Nephron (organoid): ENCODE measurements at regions not wholly inside any gene's neighbourhood (a gene's known extent, or its start where the extent isn't known, plus 50 kb on each side); places are given as distances from the start of the nearest gene placed in this dataset.

Experiments used
- H3K27ac Mint-ChIP-seq, 3 experiments: 2 replicates each; pipeline ENCODE4 v1.8.0; 2020; ENCODE audit warnings: mixed read lengths in 3 of 3, mild to moderate bottlenecking in 2 of 3, moderate library complexity in 1 of 3
- H3K27me3 Mint-ChIP-seq: 2 replicates; pipeline ENCODE4 v1.8.0; 2021; ENCODE audit warnings: low read depth, mild to moderate bottlenecking, moderate library complexity, mixed read lengths
- H3K36me3 Mint-ChIP-seq: 2 replicates; pipeline ENCODE4 v1.8.0; 2020; ENCODE audit warnings: low read depth, mixed read lengths
- H3K4me1 Mint-ChIP-seq: 2 replicates; pipeline ENCODE4 v1.8.0; 2020; ENCODE audit warnings: mixed read lengths
- H3K4me3 Mint-ChIP-seq, 3 experiments: 2 replicates each; pipeline ENCODE4 v1.8.0; 2020; ENCODE audit warnings: mild to moderate bottlenecking in 3 of 3, mixed read lengths in 3 of 3, moderate library complexity in 2 of 3
- H3K9me3 Mint-ChIP-seq: 2 replicates; pipeline ENCODE4 v1.8.0; 2020; ENCODE audit warnings: mixed read lengths
- TF ChIP-seq, protein P1 (sequence below), 3 experiments: fragments of 200-600 bp; sonication (generic); IDR thresholded peaks; one replicate each; pipeline ENCODE4 v1.5.0; 2021; ENCODE audit warnings: antibody characterized with exemption in 3 of 3; ENCODE audit not compliant: unreplicated experiment in 3 of 3

DNA sequence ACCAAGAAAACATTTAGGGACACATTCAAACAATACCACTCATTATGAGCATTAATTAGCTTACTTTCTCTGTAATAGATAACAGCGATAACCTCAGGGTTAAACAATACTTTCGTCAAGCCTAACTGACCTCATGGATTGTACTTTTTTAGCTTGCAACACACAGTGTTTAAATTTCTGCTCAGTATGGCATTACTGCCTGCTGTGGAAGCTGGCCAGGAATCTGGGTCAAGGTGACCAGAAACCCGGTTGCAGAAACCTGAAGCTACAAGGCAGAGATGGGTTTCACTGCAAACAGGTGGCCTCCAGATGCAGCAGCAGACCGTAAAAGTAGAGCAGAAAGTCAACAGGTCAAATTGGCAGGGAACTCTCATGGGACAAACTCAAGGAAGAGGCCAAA, 123.8 kb upstream of the FHL2 start:
- no peaks in the 10 kb centered on the region for H3K9me3 Mint-ChIP-seq
- no peaks in the 10 kb centered on the region for H3K36me3 Mint-ChIP-seq
- H3K27me3 Mint-ChIP-seq, result no peaks in the 10 kb centered on the region
- no peak overlapping the region for H3K27ac Mint-ChIP-seq
- TF ChIP-seq, protein P1, sequence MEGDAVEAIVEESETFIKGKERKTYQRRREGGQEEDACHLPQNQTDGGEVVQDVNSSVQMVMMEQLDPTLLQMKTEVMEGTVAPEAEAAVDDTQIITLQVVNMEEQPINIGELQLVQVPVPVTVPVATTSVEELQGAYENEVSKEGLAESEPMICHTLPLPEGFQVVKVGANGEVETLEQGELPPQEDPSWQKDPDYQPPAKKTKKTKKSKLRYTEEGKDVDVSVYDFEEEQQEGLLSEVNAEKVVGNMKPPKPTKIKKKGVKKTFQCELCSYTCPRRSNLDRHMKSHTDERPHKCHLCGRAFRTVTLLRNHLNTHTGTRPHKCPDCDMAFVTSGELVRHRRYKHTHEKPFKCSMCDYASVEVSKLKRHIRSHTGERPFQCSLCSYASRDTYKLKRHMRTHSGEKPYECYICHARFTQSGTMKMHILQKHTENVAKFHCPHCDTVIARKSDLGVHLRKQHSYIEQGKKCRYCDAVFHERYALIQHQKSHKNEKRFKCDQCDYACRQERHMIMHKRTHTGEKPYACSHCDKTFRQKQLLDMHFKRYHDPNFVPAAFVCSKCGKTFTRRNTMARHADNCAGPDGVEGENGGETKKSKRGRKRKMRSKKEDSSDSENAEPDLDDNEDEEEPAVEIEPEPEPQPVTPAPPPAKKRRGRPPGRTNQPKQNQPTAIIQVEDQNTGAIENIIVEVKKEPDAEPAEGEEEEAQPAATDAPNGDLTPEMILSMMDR (IDR thresholded peaks at IDR 0.05; ENCODE audit: unreplicated experiment in 3 of 3), result no peak
- no peak overlapping the region for H3K4me3 Mint-ChIP-seq
- peaks cover 11% of the 10 kb centered on the region for H3K4me1 Mint-ChIP-seq

DNA sequence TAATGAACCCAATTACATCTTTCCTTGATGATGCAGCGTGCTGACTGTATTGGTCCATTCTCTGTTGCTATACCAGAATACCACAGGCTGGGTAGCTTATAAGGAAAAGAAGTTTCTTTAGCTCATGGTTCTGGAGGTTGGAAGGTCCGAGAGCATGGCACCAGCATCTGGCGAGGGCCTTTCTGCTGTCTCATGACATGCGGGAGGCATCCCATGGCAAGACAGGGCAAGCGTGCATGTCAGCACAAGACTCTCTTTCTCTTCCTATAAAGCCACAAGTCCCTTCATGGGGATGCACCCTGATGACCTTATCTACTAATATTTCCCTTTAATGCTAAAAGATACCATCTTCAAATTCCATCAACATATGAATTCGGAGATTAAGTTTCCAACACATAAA, 122.8 kb upstream of the FHL2 start:
- H3K27me3 Mint-ChIP-seq, result no peaks in the 10 kb centered on the region
- no peaks in the 10 kb centered on the region for H3K9me3 Mint-ChIP-seq
- H3K27ac Mint-ChIP-seq, result no peak overlapping the region
- TF ChIP-seq, protein P1 (IDR thresholded peaks at IDR 0.05; ENCODE audit: unreplicated experiment in 3 of 3), result no peak
- no peaks in the 10 kb centered on the region for H3K36me3 Mint-ChIP-seq
- H3K4me3 Mint-ChIP-seq, result no peak overlapping the region
- peaks cover 16% of the 10 kb centered on the region for H3K4me1 Mint-ChIP-seq

DNA sequence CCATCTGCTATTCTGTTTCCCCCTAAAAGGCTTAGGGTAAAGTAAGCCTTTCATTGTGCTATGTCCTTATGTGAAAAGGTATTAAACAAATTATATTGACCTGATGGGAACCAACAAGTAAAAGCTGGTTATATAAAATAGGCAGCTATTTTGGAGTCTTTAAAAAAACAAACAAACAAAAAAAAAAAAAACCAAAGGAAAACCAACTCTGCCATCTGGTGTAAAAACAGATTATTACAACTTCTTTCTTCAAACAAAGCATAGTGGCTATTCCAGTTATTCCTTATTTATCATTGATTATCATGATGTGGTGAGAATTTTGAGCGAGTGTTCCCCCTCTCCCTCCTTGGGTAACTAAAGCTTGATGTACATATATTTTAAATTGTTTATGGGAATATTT, 122.3 kb upstream of the FHL2 start:
- Mint-ChIP-seq H3K4me1 (peaks cover 16% of the 10 kb centered on the region), H3K27ac (no peak overlapping the region), H3K27me3 (no peaks in the 10 kb centered on the region), H3K4me3 (no peak overlapping the region), H3K36me3 (no peaks in the 10 kb centered on the region), H3K9me3 (no peaks in the 10 kb centered on the region)
- TF ChIP-seq, protein P1 (IDR thresholded peaks at IDR 0.05; ENCODE audit: unreplicated experiment in 3 of 3), result peak; percentile 62 to 85 (median 76)

DNA sequence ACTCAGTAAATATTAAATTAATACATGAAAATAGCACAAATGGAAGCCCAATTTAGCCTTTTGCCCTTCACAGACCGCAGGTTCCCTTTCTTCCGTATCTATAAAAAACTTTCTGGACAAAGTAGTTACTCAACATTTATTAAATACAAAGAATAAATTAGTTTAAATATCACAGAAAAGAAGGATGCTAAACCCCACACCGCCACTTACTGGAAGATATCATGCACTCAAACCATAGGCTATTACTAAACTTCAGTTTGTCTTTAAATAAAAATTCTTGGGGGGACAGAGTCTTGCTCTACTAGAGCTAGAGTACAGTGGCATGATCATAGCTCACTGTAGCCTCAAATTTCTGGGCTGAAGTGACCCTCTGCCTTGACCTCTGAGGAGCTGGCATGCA, 120.7 kb upstream of the FHL2 start:
- peaks cover 4% of the 10 kb centered on the region for H3K27me3 Mint-ChIP-seq
- peaks cover 23% of the 10 kb centered on the region for H3K4me1 Mint-ChIP-seq
- no peaks in the 10 kb centered on the region for H3K9me3 Mint-ChIP-seq
- H3K36me3 Mint-ChIP-seq, result no peaks in the 10 kb centered on the region
- no peak overlapping the region for H3K27ac Mint-ChIP-seq
- TF ChIP-seq, protein P1 (IDR thresholded peaks at IDR 0.05; ENCODE audit: unreplicated experiment in 3 of 3), result no peak
- no peak overlapping the region for H3K4me3 Mint-ChIP-seq

DNA sequence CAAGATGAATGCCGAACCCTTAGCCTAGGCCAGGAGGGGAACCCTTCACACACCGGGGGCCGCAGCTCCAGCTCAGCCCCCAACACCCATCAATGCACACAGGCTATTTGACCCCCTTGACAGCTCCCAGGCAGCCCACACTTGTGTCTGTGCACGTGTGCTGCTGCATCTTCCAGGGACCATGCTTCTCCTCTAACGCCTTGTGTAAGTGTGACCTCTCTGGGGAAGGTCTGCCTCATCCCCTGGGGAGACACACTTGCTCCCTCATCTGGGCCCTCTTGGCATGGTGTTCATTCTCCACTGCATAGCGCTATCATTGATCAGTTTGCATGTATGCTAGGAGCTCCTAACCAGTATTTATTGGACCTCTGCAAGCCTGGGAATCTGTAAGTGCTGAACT, 120.0 kb upstream of the FHL2 start:
- no peaks in the 10 kb centered on the region for H3K9me3 Mint-ChIP-seq
- H3K36me3 Mint-ChIP-seq, result no peaks in the 10 kb centered on the region
- H3K4me1 Mint-ChIP-seq, result peaks cover 24% of the 10 kb centered on the region
- H3K27ac Mint-ChIP-seq, result no peak overlapping the region
- H3K27me3 Mint-ChIP-seq, result peaks cover 4% of the 10 kb centered on the region
- H3K4me3 Mint-ChIP-seq, result no peak overlapping the region
- TF ChIP-seq, protein P1 (IDR thresholded peaks at IDR 0.05; ENCODE audit: unreplicated experiment in 3 of 3), result no peak

DNA sequence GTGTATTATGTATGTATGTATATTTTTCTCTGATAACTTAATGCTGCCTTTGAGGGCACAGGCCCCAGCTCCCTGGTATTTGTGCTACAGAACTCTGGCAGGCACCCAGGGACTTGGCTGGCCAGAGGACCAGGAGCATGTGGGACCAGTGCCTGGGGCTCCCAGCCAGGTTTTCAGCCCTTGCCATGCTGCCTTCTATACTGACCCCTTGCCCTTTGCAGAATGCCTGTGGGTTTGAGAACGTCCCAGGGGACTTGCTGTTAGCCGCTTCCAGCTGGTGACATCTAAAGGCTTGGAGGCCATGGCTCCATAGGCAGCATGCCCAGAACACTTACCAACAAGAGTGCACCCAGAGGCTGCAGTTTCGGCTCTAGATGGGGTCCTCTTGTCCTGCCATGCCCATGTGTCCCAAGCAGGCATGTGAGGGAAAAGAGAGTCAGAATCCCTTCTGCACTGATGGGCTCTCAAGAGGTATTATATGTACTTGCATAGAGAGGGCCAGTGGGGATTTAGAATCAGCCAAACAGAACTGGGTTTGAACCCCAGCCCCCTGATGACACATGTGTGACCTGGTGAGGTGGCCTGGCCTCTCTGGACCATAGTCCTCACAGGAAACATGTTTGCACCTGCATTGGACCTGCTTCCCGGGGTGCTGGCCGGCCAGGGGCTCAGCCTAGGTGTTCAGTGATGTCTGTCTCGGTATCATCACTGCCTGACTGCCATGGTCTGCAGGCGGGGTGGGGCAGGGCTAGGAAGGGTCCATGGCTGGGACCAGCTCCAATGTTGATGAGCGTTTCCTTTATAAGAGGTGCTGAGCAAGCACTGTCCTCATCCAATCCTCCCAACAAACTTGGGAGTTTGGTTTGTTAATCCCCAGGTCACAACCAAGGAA, 119.2 kb upstream of the FHL2 start:
- H3K4me1 Mint-ChIP-seq, result peaks cover 24% of the 10 kb centered on the region
- no peak overlapping the region for H3K4me3 Mint-ChIP-seq
- H3K9me3 Mint-ChIP-seq, result no peaks in the 10 kb centered on the region
- no peaks in the 10 kb centered on the region for H3K36me3 Mint-ChIP-seq
- TF ChIP-seq, protein P1 (IDR thresholded peaks at IDR 0.05; ENCODE audit: unreplicated experiment in 3 of 3), result no peak
- H3K27me3 Mint-ChIP-seq, result peaks cover 9% of the 10 kb centered on the region
- H3K27ac Mint-ChIP-seq, result no peak overlapping the region
